ENCODE measurements at regions not wholly inside any gene's neighbourhood (a gene's known extent, or its start where the extent isn't known, plus 50 kb on each side); places are given as distances from the start of the nearest gene placed in this dataset.
A peak's percentile ranks its signal among the peaks of the same experiment; 100 is the strongest.
"Not testable (repeated sequence)": the region's sequence is repeated elsewhere in the genome, so short reads cannot be mapped to it uniquely, and the experiment has no call there.

- no peak for DNase-seq (ENCODE audit: low read depth in 3 of 3, low spot score in 2 of 3)
Measured at GRCh38 chr10:33012306-33012705, 54.3 kb upstream of the ITGB1 start.

DNA sequence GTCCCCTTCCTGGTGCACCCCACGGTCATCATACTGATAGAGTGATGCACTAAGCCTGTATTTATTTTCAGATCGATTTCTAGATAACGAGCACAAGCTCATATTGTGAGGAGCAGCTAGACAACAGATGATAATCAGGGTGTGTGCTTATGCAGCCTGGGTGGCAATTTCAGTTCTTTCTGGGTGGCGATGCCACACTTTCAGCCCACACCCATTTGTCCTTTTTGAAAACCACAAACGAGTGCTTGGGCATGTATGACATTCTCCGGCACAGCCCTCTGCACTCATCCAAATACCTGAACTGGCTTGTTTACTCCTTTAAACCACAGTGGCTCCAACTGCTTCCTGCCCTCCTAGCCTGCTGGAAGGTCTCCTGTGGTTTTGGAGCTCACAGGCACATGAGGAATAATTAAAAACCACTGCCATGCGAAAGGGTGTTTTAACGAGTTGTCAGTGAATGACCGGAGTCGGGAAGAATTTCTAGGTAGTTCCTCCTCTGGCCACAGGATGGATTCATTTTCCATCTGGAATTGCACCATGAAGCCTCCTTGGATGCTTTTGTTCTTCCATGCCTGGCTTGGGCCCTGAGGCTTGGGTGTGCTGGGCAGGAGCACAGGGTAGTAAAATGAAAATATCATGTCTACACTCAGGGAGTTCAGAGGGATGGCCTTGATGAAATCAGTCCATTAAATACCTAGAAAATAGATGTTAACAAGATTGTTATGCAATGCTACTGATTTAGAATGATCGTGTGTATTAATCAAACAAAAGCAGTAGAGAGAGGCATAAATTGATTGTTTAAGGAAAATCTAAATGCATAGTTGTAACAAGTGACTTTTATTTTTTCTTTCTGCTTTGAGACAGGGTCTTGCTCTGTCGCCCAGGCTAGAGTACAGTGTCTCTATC is 52.4 kb upstream of the ITGB1 start:
- no peak for DNase-seq (ENCODE audit: low read depth in 3 of 3, low spot score in 2 of 3)

DNA sequence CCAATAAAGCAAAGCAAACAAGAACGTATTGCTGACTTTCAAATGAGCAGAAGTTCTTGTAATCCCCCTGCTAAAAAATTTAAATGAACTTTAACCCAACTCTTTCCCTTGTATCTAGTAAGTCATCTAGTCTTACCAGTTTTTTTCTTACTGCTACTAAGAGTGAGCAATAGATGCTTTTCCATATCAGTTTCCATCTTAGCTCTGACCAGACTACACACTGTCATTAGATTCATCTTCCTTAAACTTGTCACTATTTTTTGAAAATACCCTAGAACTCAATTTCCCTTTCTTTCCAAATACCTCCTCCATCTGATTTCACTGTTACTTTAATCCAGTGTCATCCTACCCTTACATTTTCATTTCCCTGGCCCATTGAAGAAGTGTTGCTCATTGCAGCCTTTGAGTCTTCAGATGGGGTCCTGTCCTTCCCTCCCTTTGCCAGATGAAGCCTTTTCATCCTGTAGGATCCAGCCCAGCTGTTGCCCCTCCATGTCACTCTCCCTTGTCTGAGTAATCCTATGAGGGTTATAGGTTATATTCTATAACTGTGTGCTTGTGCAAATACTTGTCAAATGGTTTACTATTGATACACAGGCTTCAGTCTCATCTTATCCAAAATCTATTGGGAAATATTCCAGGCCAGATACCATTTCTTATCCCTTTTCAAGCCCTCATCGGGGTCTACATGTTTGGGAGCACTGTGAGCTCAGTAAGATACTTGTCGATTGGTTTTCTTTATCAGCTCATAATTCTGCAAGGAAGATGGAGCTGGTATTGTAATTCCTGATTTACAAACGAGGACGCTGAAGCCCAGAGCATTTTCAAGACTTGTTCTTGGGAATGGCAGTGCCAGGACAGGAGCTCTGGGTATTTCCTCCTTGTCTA is 51.5 kb upstream of the ITGB1 start:
- DNase-seq (ENCODE audit: low read depth in 3 of 3, low spot score in 2 of 3): no peak

DNA sequence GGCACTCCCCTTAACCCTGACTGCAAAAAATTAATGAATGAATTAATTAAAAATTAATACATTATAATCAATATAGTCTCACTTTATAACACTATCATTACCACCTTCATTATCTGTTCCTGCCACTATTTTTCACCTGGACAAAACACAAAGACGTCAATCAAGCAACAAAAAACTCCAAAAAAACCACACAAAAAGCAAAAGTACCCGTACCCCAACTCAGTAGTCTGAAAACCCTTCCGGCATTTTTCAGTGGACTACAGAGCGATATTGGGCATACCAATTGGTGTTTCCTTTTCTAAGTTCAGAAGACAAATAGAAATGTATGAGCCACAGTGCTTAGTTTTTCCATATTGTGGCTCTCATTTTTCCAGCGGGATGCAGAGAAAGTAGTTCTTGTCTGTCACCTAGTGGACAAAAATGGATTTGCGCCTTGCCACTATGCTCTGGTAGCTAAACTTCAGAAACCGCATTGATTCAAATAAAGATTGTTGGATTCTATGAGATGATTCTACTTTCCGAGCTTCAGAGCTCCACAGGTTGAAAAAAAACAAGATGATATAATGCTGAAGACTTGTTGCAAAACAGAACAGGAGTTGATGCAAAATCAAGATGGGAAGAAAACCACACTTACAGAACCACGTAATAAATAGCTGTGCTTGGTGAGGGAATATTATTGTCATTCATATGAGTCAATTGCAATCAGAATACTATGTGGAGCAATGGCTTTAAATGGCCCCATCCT is 50.6 kb upstream of the ITGB1 start:
- DNase-seq (ENCODE audit: low read depth in 3 of 3, low spot score in 2 of 3): peak; percentile 60 to 67 (median 65)

GRCh38 chr10:33007731-33008381 is 49.8 kb upstream of the ITGB1 start:
- DNase-seq (ENCODE audit: low read depth in 3 of 3, low spot score in 2 of 3): not testable (repeated sequence)
